ENCODE measurements at regions not wholly inside any gene's neighbourhood (a gene's known extent, or its start where the extent isn't known, plus 50 kb on each side); places are given as distances from the start of the nearest gene placed in this dataset.

DNA sequence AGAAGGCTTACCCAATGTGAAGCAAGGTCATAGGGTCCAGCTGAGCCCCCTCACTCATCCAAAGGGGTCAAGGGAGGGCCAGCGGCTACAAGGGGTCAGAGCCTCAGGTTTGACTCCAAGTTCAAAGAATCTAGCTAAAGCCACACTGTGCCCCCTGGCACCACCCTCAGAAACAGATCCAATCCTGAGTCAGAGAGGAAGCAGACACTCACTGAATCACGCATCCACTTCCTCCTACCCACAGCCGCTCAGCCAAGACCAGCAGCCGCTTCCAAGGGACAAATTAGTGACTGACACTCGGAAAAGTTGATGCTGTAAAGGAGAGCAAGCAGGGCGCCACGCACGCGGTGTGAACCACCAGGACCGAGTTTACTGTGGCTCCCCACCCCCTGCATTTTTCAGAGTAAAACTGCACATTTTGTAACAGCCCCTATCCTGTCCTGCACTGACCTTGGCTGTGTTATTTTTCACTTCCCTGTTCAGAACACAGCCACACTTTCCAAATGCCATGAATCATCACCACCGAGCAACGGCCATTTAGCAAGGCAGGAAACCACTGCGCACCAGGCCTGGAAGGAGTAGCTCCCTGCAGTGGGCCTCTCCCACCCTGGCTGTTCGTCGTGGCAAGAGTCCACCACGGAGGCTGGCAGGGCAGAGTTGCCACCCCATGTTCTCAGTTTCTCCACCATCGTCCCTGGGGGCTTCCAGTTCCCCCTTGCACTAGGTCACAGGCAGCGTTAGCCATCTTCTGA is 147.8 kb downstream of the TOMM20 start:
- Histone ChIP-seq H3K36me3 (no peaks in the 10 kb centered on the region), H3K27ac (peak overlapping the region; percentile 92 to 93), H3K4me3 (no peak overlapping the region), H3K27me3 (no peaks in the 10 kb centered on the region), H3K4me1 (peaks cover 18 to 33% of the 10 kb centered on the region in 2 donors), H3K9me3 (no peaks in the 10 kb centered on the region)
- DNase-seq, result peak; percentile 83 to 92
- TF ChIP-seq, protein P1, sequence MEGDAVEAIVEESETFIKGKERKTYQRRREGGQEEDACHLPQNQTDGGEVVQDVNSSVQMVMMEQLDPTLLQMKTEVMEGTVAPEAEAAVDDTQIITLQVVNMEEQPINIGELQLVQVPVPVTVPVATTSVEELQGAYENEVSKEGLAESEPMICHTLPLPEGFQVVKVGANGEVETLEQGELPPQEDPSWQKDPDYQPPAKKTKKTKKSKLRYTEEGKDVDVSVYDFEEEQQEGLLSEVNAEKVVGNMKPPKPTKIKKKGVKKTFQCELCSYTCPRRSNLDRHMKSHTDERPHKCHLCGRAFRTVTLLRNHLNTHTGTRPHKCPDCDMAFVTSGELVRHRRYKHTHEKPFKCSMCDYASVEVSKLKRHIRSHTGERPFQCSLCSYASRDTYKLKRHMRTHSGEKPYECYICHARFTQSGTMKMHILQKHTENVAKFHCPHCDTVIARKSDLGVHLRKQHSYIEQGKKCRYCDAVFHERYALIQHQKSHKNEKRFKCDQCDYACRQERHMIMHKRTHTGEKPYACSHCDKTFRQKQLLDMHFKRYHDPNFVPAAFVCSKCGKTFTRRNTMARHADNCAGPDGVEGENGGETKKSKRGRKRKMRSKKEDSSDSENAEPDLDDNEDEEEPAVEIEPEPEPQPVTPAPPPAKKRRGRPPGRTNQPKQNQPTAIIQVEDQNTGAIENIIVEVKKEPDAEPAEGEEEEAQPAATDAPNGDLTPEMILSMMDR (IDR thresholded peaks at IDR 0.05), result no peak
- TF ChIP-seq POLR2A (IDR thresholded peaks at IDR 0.05), result peak in 1 of 2 donors; percentile 7
- intact Hi-C loops (cut with DNase I; ENCODE audit: low total_unique reads), result loop anchor here (5.0 to 10.0 kb wide), 2 partner anchors 256 to 374 kb away; no protein-coding TSS in a partner anchor

DNA sequence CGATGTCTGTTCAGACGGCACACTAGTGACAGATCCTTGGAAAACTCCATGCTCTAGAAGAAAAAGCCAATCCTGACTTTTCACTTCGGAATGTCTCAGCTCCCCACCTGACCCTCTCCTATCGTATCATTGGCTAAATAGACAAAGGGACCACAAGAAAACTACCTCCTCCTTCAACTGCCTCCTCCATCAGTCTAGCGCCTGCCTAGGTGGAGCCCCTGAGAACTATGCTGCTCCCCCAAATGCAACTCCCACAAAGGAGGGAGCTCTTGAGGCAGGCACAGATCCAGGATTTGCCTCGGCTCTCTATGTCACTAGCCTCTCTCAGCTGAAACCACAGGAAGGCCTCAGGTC is 148.4 kb downstream of the TOMM20 start:
- no peaks in the 10 kb centered on the region for H3K27me3 ChIP-seq
- no peaks in the 10 kb centered on the region for H3K36me3 ChIP-seq
- no peak overlapping the region for H3K4me3 ChIP-seq
- H3K9me3 ChIP-seq, result no peaks in the 10 kb centered on the region
- peak overlapping the region; percentile 92 to 93 for H3K27ac ChIP-seq
- TF ChIP-seq, protein P1 (IDR thresholded peaks at IDR 0.05), result no peak
- no peak for TF ChIP-seq POLR2A (IDR thresholded peaks at IDR 0.05)
- no peak for DNase-seq
- H3K4me1 ChIP-seq, result peaks cover 18 to 28% of the 10 kb centered on the region in 2 donors
- intact Hi-C loops (cut with DNase I; ENCODE audit: low total_unique reads), result loop anchor here (5.0 to 10.0 kb wide), 2 partner anchors 255 to 373 kb away; no protein-coding TSS in a partner anchor

DNA sequence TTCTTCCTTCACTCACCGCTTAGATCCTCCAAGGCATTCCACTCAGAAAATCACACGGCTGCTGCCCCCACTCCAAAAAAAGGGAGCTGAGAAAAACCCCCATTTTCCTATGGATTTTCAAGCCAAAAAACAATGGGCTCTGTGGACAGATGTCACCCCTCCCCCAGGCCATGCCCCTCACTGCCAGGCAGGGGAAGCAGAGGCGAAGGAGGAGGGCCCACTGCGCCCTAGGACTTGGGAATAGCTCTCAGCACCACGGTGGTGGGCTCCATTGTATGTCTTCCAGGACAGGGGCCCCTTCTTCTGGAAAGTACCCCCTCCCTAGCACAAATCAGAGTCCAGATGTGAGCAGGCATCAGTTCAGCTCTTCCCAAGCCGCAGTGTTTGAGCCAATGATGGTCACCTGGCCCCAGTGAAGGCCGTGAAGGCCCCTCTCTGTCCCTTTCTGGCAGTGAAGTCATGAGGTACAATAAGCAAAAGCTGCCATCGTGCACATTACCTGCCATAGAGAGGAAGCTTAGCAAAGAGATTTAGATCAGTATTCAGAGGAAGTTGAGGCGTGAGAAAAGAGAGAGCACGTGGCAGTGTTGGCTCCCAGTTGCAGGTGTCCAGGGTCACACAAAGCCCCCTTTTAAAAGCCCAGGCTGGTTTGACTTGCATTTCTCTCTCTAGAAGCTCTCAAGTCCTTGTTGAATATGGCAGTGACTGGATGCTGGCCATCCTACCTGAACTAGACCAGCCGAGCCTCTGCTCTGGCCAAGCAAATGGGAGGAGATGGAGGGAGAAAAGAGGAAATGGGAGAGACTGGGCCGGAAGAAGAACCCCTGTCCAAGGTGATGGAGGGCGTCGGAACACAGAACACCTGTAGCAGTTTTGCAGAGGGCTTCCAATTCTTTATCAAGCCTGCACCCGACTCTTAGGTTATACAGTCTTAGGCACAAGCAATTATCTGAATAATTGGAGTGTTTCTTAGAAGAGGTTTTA is 149.0 kb downstream of the TOMM20 start:
- intact Hi-C loops (cut with DNase I; ENCODE audit: low total_unique reads), result loop anchor here (5.0 to 10.0 kb wide), 2 partner anchors 255 to 372 kb away; no protein-coding TSS in a partner anchor
- Histone ChIP-seq H3K27me3 (no peaks in the 10 kb centered on the region), H3K36me3 (no peaks in the 10 kb centered on the region), H3K9me3 (no peaks in the 10 kb centered on the region), H3K4me3 (no peak overlapping the region), H3K4me1 (peaks cover 18 to 21% of the 10 kb centered on the region in 2 donors), H3K27ac (peak overlapping the region; percentile 92 to 93)
- DNase-seq, result no peak
- no peak for TF ChIP-seq POLR2A (IDR thresholded peaks at IDR 0.05)
- TF ChIP-seq, protein P1 (IDR thresholded peaks at IDR 0.05), result peak in 1 of 4 experiments; percentile 4

DNA sequence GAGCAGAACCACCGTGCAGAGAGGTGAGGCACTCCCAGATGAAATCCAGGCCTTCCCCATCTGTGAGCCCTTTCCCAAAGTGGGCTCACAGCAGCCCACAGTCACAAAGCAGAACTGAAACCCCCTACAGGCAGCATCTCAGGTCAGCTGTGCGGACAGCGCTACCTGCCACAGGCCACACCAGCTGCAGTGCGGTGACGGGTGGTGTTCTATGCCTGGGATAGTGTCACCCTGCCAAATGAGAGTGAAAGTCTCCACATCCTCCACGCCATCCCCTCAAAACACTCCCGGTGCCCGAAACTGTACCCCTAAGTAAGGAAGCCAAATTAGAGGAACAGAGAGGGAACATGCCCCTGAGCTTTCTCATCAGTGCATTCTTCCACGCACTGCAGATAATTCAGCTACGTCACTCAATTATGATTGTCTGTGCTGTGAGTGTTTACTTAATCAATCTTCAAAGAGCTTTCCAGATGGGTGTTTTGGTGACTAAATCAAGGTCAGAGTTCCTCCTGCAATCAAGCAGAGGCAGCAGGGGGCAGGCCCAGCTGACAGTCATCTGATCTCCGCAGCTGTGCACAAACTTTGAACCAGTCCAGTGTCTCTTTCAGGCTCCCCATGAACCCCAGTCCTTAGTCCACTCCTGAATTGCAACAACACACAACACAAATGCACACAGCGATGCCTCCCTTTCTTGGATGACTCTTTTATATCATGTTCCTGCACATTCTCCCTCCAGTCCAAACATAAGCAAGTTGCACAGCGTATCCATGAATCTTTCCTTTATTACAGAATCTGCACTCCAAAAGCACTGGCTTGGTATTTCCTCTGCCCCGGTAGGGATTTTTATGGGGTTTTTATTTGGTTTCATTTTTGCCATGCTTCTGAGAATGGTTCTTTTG is 150.0 kb downstream of the TOMM20 start:
- no peaks in the 10 kb centered on the region for H3K36me3 ChIP-seq
- DNase-seq, result peak; percentile 58 to 61
- peaks cover 18 to 21% of the 10 kb centered on the region in 2 donors for H3K4me1 ChIP-seq
- H3K9me3 ChIP-seq, result no peaks in the 10 kb centered on the region
- H3K27ac ChIP-seq, result peak overlapping the region; percentile 92 to 93
- intact Hi-C loops (cut with DNase I; ENCODE audit: low total_unique reads), result no loop called here
- H3K4me3 ChIP-seq, result no peak overlapping the region
- no peak for TF ChIP-seq POLR2A (IDR thresholded peaks at IDR 0.05)
- TF ChIP-seq, protein P1 (IDR thresholded peaks at IDR 0.05), result no peak
- H3K27me3 ChIP-seq, result no peaks in the 10 kb centered on the region

Data from uterus (tissue), 3 donors.